B cell (primary cell): ENCODE measurements at regions not wholly inside any gene's neighbourhood (a gene's known extent, or its start where the extent isn't known, plus 50 kb on each side); places are given as distances from the start of the nearest gene placed in this dataset.

Source experiments
- EZH2 ChIP-seq: IDR thresholded peaks from 2 replicates; pipeline ENCODE4 v1.6.1; 2012; ENCODE audit warnings: borderline replicate concordance, low read depth, mild to moderate bottlenecking, moderate library complexity, low read length; ENCODE audit not compliant: insufficient read depth, poor library complexity, severe bottlenecking
- TF ChIP-seq, protein P1 (sequence below): fragments of 200-600 bp; IDR thresholded peaks from one replicate; pipeline ENCODE4 v1.8.0; 2022; ENCODE audit warnings: antibody characterized with exemption, mild to moderate bottlenecking

DNA sequence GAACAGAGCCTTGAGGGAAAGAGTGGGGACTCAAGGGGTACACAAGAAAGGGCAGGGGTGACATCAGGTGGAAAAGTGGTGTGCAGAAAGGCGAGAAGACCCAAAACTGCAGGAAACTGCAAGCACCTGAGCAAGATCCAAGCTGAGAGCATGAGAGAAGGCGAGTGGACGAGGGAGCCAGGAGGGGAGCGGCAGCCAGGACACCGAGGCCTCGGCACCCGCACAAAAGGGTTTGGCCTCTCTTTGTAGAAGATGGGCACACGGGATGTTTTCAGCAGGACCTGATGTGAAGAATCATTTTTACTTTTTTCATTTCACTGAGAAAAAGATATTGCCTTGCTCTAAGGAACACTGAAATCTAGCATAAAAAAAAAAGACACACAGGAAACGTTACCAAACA is 82.1 kb upstream of the FOXQ1 start:
- TF ChIP-seq, protein P1, sequence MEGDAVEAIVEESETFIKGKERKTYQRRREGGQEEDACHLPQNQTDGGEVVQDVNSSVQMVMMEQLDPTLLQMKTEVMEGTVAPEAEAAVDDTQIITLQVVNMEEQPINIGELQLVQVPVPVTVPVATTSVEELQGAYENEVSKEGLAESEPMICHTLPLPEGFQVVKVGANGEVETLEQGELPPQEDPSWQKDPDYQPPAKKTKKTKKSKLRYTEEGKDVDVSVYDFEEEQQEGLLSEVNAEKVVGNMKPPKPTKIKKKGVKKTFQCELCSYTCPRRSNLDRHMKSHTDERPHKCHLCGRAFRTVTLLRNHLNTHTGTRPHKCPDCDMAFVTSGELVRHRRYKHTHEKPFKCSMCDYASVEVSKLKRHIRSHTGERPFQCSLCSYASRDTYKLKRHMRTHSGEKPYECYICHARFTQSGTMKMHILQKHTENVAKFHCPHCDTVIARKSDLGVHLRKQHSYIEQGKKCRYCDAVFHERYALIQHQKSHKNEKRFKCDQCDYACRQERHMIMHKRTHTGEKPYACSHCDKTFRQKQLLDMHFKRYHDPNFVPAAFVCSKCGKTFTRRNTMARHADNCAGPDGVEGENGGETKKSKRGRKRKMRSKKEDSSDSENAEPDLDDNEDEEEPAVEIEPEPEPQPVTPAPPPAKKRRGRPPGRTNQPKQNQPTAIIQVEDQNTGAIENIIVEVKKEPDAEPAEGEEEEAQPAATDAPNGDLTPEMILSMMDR, result no peak
- TF ChIP-seq EZH2, result no peak
